ENCODE measurements at regions not wholly inside any gene's neighbourhood (a gene's known extent, or its start where the extent isn't known, plus 50 kb on each side); places are given as distances from the start of the nearest gene placed in this dataset.

DNA sequence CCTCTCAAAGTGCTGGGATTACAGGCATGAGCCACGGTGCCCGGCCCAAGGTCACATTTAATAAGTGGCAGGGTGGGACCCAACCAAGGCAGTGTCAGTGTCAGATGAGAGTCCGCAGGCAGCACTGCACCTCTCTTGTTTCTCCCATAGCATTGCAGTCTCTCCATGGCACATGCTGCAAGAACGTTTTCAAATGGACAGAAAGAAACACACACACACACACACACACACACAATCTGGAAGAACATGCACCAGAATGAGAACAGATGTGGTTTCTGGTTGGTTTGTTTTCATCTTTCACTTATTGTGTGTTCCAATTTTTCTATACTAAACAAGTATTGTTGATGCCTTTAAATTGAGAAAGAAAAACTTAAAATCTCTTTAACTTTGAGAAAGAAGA is 126.5 kb downstream of the SYF2 start:
- DNase-seq (ENCODE audit: low read depth, low spot score): no peak

- DNase-seq (ENCODE audit: low read depth, low spot score): no peak
Observed at GRCh38 chr1:25104932-25105561, 127.3 kb downstream of the SYF2 start.

DNA sequence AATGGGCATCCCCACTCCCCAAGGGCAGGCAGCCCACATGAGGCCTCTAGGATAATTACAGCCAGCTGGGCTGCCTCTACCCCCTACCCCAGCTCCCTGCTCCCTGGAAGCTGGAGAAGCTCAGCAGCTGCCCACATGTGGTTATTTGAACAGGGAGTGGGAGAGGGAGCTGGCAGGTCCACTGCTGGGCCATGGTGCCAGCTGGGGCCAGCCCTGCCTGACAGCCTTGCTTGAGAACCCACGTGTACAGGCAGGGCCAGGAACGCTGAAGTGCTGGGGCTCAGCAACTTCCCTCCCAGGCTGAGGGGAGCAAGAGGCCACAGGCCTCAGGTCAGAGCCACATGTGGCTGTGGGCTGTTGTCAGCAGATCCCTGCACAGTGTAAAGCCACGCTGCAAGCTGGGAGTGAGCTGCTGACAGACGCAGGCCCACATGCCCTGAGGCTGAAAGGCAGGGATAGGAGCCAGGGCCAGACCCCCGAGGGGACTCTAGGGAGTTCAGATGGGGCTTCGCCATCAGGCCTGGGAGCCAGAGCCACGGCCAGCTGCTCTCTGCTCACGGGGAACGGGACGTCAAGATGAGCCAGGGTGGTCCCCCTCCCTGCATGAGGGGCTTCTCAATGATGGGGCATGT is 129.0 kb downstream of the SYF2 start:
- DNase-seq (ENCODE audit: low read depth, low spot score): no peak

DNA sequence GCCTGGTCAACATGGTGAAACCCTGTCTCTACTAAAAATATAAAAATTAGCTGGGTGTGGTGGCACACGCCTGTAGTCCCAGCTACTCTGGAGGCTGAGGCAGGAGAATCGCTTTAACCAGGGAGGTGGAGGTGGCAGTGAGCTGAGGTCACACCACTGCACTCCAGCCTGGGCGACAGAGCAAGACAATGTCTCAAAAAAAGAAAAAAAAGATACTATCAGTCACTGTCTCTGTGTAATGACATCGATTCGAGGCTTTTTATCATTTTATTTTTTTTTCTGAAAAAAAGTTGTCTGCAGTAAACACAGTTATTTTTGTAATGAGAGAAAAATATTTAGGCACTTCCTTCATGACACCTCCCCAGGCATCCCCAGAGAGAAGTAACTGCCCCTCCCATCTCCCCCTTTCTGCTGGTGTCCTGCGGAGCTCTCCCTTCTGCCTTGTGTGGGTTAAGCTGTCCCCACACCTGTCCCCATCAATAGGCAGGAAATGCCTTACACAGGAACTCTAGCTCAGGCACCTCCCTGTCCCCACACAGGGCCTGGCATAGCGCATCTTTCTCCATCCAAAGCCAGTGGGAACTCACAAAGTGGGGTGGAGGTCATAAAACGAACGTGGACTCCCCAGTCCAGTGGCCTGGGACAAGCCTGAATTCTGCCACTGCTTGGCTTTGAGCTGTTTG is 132.0 kb downstream of the SYF2 start:
- no peak for DNase-seq (ENCODE audit: low read depth, low spot score)

GRCh38 chr1:25099343-25099951 is 132.9 kb downstream of the SYF2 start:
- no peak for DNase-seq (ENCODE audit: low read depth, low spot score)

GRCh38 chr1:25098717-25099116 is 133.6 kb downstream of the SYF2 start:
- no peak for DNase-seq (ENCODE audit: low read depth, low spot score)

DNA sequence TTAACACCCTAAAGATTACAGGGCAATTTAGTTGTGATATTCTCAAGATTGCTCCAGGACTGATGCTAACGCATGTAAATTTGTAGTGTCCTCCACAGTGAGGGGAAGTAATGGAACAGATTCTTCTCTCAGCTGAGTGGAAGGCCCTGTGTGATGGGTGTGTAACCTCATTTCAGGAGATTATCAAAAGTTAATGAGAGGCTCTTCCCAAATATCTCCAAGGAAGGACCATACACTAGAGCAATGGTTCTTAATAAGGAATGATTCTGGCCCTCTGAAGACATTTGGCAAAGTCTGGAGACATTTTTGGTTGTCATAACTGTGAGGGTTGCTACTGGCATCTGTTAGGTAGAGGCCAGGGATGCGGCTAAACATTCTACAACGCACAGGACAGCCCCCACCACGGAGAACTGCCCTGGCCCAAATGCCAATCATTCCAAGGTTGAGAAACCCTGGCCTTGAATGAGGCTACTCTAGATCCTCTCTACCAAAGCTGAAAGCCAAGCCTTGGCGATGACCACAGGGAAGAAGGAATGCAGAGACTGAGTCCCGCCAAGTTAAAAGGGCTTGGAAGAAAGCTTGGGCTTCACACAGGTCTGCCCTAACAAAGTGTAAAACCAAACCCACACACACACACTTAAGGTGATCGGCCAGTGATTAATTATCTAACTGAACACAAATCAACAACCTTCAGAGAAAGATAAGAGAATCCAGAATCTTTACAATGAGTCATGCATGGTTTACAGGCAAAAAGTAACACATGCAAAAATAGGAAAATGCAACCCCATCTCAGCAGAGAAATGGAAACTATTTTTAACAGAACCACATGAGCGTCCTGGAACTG is 135.8 kb downstream of the SYF2 start:
- DNase-seq (ENCODE audit: low read depth, low spot score): peak; percentile 27

DNA sequence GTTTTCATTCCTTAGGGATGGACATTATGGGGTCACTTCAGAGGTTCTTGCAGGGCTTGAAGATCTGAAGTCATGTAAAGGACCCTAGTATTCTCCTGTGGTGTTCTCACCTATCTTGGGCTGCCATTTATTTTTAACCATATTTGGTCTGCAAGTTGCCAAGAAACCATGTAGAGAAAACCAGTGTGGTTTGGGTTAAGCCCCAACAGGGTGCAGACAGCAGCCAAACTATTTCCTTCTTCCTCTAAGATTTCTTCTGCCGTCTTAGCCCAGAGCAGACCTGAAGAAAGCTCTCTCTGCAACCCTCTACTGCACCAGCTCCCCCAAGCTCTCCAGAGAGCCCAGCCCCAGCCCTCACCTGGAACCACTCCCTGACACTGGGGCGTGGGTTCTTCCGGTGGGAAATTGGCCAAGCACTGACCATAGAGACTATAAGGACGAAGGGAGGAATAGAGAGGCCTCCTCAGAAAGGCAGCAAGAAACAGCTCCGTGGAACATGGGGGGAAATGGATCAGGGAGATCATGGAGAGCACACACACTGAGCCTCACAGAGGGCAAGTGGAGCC is 136.6 kb downstream of the SYF2 start:
- DNase-seq (ENCODE audit: low read depth, low spot score): no peak

DNA sequence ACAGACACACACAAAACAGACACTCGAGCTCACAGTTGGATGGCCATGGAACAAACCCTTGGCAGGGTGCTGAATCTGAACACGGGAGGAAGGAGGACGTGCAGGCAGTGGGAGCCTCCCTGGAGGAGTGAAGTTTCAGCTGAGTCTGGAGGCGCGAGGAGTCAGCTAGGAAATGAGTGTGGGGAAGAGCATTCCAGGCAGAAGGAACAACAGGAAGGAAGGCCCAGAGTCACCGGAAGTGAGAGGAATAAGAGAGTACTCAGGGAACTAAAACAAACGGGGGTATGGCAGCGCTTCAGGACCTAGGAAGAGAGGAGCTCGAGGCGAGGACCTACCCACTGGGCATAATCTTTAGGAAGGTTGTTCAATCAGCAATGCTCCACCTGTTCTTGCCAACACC is 137.3 kb downstream of the SYF2 start:
- DNase-seq (ENCODE audit: low read depth, low spot score): no peak

DNA sequence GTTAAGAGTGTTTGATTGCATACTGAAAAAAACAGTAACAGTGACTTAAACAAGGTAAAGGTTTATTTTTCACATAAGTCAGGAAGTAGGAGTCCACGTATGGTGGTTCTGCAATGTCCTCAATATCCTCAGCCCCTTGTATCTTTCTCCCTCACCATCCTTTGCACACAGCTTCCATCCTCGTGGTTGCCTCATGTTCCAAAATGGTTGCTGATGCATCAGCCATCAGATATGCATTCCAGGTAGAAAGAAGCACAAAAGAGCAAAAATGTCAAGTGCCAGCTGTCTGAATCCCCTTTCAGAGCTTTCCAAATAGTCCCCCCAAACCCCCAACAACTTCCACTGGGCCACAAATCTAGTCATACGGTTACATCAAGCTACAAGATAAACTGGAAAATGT is 138.1 kb downstream of the SYF2 start:
- DNase-seq (ENCODE audit: low read depth, low spot score): no peak

DNA sequence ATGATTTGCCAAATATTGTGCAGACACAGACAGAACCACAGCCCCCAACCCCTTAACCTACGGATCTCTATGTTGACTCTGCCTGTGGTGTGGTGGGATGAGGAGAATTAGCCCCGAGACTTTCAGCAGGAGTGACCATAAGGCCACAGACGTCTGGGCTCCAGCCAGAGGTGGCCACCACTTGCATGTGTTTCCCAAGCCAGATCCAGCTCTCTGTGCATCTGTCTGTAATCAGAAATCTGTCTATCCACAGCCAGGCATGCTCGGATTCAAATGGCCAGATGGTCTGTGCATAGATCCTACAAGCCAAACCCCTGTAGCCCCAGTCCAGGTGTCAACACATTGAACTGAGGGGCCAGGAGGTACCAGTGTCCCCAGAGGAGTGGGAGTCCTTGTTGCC is 140.6 kb downstream of the SYF2 start:
- DNase-seq (ENCODE audit: low read depth, low spot score): no peak

DNA sequence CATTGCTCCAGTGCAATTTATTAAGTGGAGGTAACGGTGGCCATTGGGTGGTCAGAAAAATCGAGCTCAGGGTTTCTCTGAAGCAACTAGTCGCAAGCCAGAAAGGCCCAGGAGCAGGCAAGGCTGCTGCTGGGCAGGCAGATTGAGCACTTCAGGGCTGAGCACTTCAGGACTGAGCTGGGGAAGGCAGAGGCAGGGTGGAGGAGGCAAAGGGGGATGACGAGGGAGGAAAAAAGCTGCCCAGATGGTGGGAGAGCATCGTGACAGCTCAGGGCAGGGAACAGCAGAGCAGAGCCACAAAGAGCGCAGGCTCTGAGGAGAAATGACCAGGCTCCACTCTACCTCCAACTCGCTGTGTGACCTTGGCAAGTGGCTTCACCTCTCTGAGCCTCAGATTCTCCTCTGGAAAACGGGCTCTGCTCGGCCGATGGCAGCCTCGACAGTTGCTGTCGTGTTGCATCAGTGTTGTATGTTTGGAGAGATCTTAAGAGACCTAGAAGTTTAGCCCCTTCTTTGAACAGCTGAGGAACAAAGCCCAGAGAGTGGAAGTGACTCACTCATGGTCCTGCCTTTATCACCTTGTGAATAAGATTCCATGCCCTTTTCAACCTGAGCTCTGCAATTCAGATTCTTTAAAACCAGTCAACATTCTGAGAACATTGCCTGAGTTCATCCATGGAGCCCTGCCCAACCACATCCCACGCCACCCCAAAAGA is 141.4 kb downstream of the SYF2 start:
- DNase-seq (ENCODE audit: low read depth, low spot score): peak; percentile 53

DNA sequence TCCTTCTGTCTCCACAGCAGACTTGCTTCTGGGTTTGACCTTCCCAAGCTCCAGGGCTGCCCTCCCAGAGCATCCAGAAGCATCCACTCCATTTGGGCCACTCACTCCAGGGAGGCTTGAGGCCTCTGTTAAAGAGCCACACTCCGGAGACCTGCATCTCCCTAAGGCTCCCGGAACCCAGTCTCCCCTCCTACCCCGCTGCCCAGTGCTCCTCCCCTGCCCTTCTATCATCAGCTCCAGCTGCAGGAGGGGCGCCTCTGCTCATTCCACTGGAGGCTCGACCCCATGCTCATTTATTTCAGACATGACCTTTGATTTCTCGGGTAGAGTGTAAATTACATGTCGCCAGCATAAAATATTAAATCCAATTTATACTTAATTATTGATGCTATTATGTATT is 142.5 kb downstream of the SYF2 start:
- DNase-seq (ENCODE audit: low read depth, low spot score): no peak

DNA sequence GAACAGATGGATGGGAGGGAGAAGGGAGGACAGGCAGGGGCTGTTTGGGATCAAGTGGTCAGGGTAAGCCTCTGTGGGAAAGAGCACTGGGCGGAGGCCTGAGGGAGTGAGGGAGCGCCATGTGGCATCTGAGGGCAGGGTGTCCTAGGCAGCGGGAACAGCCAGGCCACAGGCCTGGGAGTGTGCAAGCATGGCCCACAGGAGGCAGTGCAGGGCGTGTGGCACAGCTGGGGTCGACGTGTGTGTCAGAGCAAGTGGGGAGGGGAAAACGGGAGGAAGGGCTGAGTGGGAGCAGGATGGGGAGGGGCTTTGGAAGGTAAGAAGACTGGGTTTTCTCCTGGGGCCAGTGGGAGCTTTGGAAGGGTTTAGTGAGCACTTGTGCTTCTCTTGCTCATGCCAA is 143.4 kb downstream of the SYF2 start:
- no peak for DNase-seq (ENCODE audit: low read depth, low spot score)

GRCh38 chr1:25088180-25088701 is 144.1 kb downstream of the SYF2 start:
- DNase-seq (ENCODE audit: low read depth, low spot score): no peak

GRCh38 chr1:25086518-25087079 is 145.7 kb downstream of the SYF2 start:
- DNase-seq (ENCODE audit: low read depth, low spot score): no peak

DNA sequence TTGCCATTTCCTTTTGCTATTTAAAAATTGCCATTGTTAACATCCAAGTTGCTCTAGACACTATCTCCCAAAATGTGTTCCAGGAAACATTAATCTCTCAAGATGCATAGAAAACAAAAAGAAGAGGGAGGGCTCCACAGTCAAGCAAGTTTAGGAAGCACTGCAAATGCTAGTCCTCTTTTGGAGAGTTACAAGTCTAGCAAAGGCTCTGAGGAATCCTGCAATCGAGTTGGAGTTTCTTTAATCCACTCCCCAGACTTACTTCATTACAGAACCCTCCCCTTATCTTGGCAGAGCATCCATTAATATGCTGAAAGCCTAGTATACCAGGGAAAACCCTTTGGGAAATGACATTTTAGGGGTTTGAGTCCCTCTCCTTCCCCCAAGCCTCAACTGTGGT is 147.9 kb downstream of the SYF2 start:
- DNase-seq (ENCODE audit: low read depth, low spot score): no peak

GRCh38 chr1:25083481-25084345 is 148.6 kb downstream of the SYF2 start:
- no peak for DNase-seq (ENCODE audit: low read depth, low spot score)

DNA sequence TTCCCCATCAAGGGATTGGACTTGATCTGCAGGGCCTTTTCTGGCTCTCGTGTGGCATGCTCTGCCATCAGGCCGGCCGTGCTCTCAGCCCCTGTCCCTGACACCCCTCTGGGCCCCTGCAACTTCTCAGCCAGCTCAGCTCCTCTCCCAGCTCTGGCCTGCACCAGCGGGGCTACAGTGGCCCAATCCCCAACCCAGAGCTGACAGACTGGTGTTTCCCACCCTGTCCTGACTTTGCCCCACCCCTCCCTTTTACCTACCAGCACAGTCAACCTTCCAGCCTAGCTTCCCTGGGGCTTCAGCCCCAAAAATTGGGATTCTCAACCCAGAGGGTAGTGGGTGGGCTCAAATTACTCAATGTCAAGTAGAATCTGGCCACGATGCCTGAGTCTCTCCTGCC is 149.3 kb downstream of the SYF2 start:
- no peak for DNase-seq (ENCODE audit: low read depth, low spot score)

Data from astrocyte of the hippocampus (primary cell).